Neural crest cell (in vitro differentiated cells): ENCODE measurements at regions not wholly inside any gene's neighbourhood (a gene's known extent, or its start where the extent isn't known, plus 50 kb on each side); places are given as distances from the start of the nearest gene placed in this dataset.
"Not testable (repeated sequence)": the region's sequence is repeated elsewhere in the genome, so short reads cannot be mapped to it uniquely, and the experiment has no call there.

Source experiments
- DNase-seq: peaks from one replicate; pipeline ENCODE4 v3.0.0; 2021; ENCODE audit warnings: low read depth, mixed read lengths, low spot score
- H3K27ac Mint-ChIP-seq: one replicate; pipeline ENCODE4 v1.8.0; 2021; ENCODE audit warnings: mild to moderate bottlenecking, mixed read lengths; ENCODE audit not compliant: unreplicated experiment
- H3K27me3 Mint-ChIP-seq: 2 replicates; pipeline ENCODE4 v1.8.0; 2021; ENCODE audit warnings: low read depth, mild to moderate bottlenecking, mixed read lengths
- H3K36me3 Mint-ChIP-seq: 2 replicates; pipeline ENCODE4 v1.8.0; 2021; ENCODE audit warnings: low read depth, mild to moderate bottlenecking, mixed read lengths
- H3K4me1 Mint-ChIP-seq: 2 replicates; pipeline ENCODE4 v1.8.0; 2021; ENCODE audit warnings: mixed read lengths
- H3K4me3 Mint-ChIP-seq: one replicate; pipeline ENCODE4 v1.8.0; 2021; ENCODE audit warnings: mild to moderate bottlenecking, mixed read lengths
- H3K9me3 Mint-ChIP-seq: 2 replicates; pipeline ENCODE4 v1.8.0; 2021; ENCODE audit warnings: mixed read lengths
- CTCF ChIP-seq: fragments of 200-600 bp; sonication (generic); conservative IDR thresholded peaks from 2 replicates; pipeline ENCODE4 v1.5.0; 2021; ENCODE audit warnings: antibody characterized with exemption, mild to moderate bottlenecking

GRCh38 chr20:40009542-40009941 is 679.5 kb downstream of the MAFB start:
- no peaks in the 10 kb centered on the region for H3K4me1 Mint-ChIP-seq

GRCh38 chr20:40008177-40008576 is 680.9 kb downstream of the MAFB start:
- Mint-ChIP-seq H3K27ac (no peak overlapping the region), H3K36me3 (no peaks in the 10 kb centered on the region), H3K4me3 (no peak overlapping the region), H3K27me3 (no peaks in the 10 kb centered on the region), H3K4me1 (no peaks in the 10 kb centered on the region), H3K9me3 (peaks cover 4% of the 10 kb centered on the region)
- DNase-seq: no peak
- TF ChIP-seq CTCF: no peak

More at GRCh38 chr20:40009542-40009941, 679.5 kb downstream of the MAFB start:
- H3K36me3 Mint-ChIP-seq: no peaks in the 10 kb centered on the region
- TF ChIP-seq CTCF: no peak
- H3K27ac Mint-ChIP-seq: no peak overlapping the region
- peaks cover 4% of the 10 kb centered on the region for H3K9me3 Mint-ChIP-seq
- DNase-seq: no peak
- no peak overlapping the region for H3K4me3 Mint-ChIP-seq
- H3K27me3 Mint-ChIP-seq: no peaks in the 10 kb centered on the region

GRCh38 chr20:40006168-40006860 is 682.7 kb downstream of the MAFB start:
- Mint-ChIP-seq H3K4me3 (no peak overlapping the region), H3K36me3 (no peaks in the 10 kb centered on the region), H3K27me3 (no peaks in the 10 kb centered on the region), H3K9me3 (no peaks in the 10 kb centered on the region), H3K4me1 (no peaks in the 10 kb centered on the region), H3K27ac (no peak overlapping the region)
- TF ChIP-seq CTCF: no peak
- no peak for DNase-seq

- H3K9me3 Mint-ChIP-seq, DNase-seq, H3K27ac Mint-ChIP-seq, H3K4me3 Mint-ChIP-seq, H3K4me1 Mint-ChIP-seq, H3K36me3 Mint-ChIP-seq, H3K27me3 Mint-ChIP-seq: not testable (repeated sequence)
Measured at GRCh38 chr20:40004092-40004491, 684.9 kb downstream of the MAFB start.

GRCh38 chr20:39993742-39994141 is 695.3 kb downstream of the MAFB start:
- no peak for DNase-seq
- Mint-ChIP-seq H3K27me3 (peaks cover 4% of the 10 kb centered on the region), H3K36me3 (no peaks in the 10 kb centered on the region), H3K27ac (no peak overlapping the region), H3K4me1 (no peaks in the 10 kb centered on the region), H3K9me3 (peaks cover 4% of the 10 kb centered on the region), H3K4me3 (no peak overlapping the region)
- TF ChIP-seq CTCF: no peak

GRCh38 chr20:39990692-39991091 is 698.3 kb downstream of the MAFB start:
- no peak for DNase-seq
- Mint-ChIP-seq H3K27ac (no peak overlapping the region), H3K4me3 (no peak overlapping the region), H3K27me3 (no peaks in the 10 kb centered on the region), H3K36me3 (no peaks in the 10 kb centered on the region), H3K4me1 (peaks cover 12% of the 10 kb centered on the region), H3K9me3 (peaks cover 4% of the 10 kb centered on the region)
- TF ChIP-seq CTCF: no peak
